SH-SY5Y (cell line): ENCODE measurements at regions not wholly inside any gene's neighbourhood (a gene's known extent, or its start where the extent isn't known, plus 50 kb on each side); places are given as distances from the start of the nearest gene placed in this dataset.

Experiments used
- GATA2 ChIP-seq: IDR thresholded peaks from 2 replicates; pipeline ENCODE4 v1.6.1; 2011; ENCODE audit warnings: mild to moderate bottlenecking, low read depth, low read length
- GATA3 ChIP-seq: IDR thresholded peaks from 2 replicates; pipeline ENCODE4 v1.6.1; 2011; ENCODE audit warnings: low read depth, mild to moderate bottlenecking, low read length, moderate library complexity

- TF ChIP-seq GATA2, result no peak
- no peak for TF ChIP-seq GATA3
Measured at GRCh38 chr14:55764784-55765183, 184.8 kb downstream of the KTN1 start.
